ENCODE measurements at regions not wholly inside any gene's neighbourhood (a gene's known extent, or its start where the extent isn't known, plus 50 kb on each side); places are given as distances from the start of the nearest gene placed in this dataset.
"Not testable (repeated sequence)": the region's sequence is repeated elsewhere in the genome, so short reads cannot be mapped to it uniquely, and the experiment has no call there.

DNA sequence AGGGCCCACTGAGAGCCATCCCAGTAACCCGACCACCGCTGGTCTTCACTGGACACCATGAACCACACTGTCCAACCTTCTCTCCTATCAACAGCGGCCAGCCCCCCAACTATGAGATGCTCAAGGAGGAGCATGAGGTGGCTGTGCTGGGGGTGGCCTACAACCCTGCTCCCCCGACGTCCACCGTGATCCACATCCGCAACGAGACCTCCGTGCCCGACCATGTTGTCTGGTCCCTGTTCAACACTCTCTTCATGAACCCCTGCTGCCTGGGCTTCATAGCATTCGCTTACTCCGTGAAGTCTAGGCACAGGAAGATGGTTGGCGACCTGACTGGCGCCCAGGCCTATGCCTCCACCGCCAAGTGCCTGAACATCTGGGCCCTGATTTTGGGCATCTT lies 423.8 kb upstream of the EPHA5 start:
- no peak for DNase-seq

- DNase-seq, result no peak
Observed at GRCh38 chr4:66091786-66092185, 421.5 kb upstream of the EPHA5 start.

GRCh38 chr4:66073961-66074360 lies 403.7 kb upstream of the EPHA5 start:
- DNase-seq, result no peak

- no peak for DNase-seq
Observed at GRCh38 chr4:66071911-66072310, 401.6 kb upstream of the EPHA5 start.

- DNase-seq, result no peak
Observed at GRCh38 chr4:66062921-66063320, 392.6 kb upstream of the EPHA5 start.

GRCh38 chr4:66062044-66062443 lies 391.8 kb upstream of the EPHA5 start:
- DNase-seq, result no peak

GRCh38 chr4:66059556-66059955 lies 389.3 kb upstream of the EPHA5 start:
- no peak for DNase-seq

DNA sequence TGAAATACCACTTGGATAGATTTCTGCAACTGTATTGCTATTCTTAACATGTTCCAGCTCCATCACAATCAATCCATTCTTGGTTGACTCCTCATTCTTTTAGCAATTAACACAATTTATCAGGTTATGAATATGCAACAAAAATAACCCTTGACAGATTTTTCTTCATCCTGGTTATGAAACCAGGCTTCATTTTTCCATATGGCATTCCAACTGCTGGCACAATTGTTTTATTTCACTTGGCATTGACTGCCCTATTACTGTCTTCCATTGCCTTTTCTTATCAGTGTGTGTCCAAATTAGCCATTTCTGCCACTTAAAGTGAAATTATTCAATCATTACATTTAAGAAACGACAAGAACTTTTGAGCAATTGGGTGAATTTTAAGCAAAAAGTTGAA lies 388.8 kb upstream of the EPHA5 start:
- no peak for DNase-seq

- DNase-seq, result no peak
Observed at GRCh38 chr4:66055999-66056398, 385.7 kb upstream of the EPHA5 start.

GRCh38 chr4:66052426-66052825 lies 382.1 kb upstream of the EPHA5 start:
- no peak for DNase-seq

DNA sequence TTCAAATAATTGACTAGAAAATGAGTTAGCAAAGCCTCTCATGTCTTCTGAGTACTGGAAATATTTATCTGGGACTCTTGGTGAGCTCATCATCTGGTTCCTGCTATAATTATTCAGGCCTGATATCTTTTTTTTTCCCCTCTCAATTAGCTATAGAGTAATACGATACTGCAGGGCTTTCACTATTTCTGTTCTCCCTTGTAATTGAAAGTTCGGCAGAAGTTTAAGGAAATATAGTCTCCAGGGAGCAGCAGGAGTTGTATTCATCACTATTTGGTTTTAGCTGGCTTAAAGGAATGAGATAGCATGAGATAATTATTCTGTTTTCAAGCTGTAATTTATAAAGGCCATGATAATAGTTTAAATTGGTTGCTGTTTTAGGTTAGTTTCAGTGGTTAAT lies 378.6 kb upstream of the EPHA5 start:
- no peak for DNase-seq

GRCh38 chr4:66045913-66046312 lies 375.6 kb upstream of the EPHA5 start:
- DNase-seq, result no peak

DNA sequence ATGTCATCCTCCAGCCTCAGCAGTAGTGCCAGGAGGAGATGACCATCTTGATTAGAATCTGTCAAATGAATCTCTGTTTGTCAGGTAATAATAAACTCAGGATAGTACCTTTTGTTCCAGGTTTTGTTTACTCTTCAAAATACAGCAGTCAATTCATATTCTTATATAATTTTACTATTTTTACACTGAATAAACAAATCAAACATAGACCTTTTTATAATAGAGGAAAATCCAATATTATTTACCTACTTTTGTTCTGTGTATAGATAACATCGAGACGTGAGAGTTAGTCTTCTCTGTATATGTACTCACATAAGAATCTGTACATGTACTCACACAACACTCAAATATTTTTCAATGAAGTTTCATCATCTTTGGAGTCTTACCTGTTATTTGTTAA lies 365.4 kb upstream of the EPHA5 start:
- DNase-seq, result no peak

- DNase-seq, result no peak
Observed at GRCh38 chr4:66034671-66035070, 364.4 kb upstream of the EPHA5 start.

GRCh38 chr4:66034262-66034661 lies 364.0 kb upstream of the EPHA5 start:
- DNase-seq, result no peak

- no peak for DNase-seq
Observed at GRCh38 chr4:66032571-66032970, 362.3 kb upstream of the EPHA5 start.

GRCh38 chr4:66028668-66029067 lies 358.4 kb upstream of the EPHA5 start:
- DNase-seq, result no peak

- no peak for DNase-seq
Observed at GRCh38 chr4:66023061-66023460, 352.8 kb upstream of the EPHA5 start.

- no peak for DNase-seq
Observed at GRCh38 chr4:66017671-66018070, 347.4 kb upstream of the EPHA5 start.

DNA sequence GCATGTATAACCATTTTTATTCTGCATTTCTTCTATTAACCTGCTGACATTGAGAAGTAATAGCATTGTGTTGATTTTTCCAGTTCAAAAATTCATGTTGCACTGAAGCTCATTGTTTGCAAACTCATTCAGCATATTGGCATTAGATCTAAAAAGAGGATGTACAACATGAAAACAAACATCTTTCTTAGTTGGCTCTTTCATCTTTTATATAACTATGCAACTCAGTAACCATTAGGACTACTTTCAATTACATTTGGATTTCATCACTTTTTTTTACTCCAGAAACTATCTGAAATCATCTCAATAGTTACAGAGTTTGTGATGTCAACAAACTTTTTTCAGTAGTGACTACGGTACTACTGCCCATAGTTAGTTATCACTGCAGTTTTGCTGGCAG lies 346.0 kb upstream of the EPHA5 start:
- DNase-seq, result no peak

DNA sequence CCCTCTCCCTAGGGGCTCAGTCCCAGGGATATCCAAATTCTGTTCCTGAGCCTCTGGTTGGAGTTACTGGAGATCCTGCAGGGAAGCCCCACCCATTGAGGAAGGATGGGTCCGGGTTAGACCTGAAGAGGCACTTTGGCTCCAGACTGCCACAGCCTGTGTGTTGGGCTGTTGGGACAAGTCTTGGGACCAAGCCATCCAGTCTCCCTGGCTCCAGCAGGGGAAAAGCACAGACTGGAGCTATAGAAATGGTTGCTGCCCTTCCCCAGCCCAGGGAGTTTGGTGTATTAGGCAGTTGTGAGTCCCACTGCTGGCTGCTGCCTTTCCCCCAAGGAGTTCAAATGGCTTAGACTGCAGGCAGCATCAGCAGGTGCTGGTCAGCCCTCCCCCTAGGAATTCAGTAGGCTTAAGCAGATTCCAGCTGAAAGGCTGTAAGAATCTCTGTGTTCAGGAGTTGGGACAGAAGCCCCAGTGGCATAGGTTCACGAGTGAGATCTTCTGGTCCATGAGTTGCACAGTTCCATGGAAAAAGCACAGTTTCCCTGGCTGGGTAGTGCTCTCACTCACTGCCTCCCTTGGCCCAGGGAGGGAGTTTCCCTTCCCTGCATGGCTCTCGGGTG lies 344.0 kb upstream of the EPHA5 start:
- DNase-seq, result no peak

GRCh38 chr4:66000510-66001117 lies 330.3 kb upstream of the EPHA5 start:
- no peak for DNase-seq

DNA sequence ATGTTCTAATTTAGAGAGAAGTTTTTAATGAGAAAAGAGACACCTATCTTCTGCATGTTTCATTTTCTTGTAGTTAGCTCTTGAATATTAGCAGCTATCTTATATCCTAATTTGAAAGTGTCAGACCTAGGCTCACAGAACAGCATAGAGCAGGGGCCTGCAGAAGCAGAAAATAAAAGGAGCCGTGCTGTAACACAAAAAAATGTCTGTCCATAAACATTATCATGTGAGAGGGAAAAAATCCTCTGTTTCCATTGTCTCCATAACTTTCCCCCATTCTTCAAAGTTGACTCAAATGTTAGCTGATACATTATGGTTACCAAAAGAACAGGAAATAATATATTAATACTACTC lies 329.2 kb upstream of the EPHA5 start:
- no peak for DNase-seq

GRCh38 chr4:65998807-65999517 lies 328.7 kb upstream of the EPHA5 start:
- not testable (repeated sequence) for DNase-seq

GRCh38 chr4:65983061-65983460 lies 312.8 kb upstream of the EPHA5 start:
- DNase-seq, result no peak
